Stomach (tissue), 8 donors: ENCODE measurements at regions not wholly inside any gene's neighbourhood (a gene's known extent, or its start where the extent isn't known, plus 50 kb on each side); places are given as distances from the start of the nearest gene placed in this dataset.

Experiments
- DNase-seq, 2 donors: peaks; one replicate each; pipeline versions ENCODE4 v3.0.0 to v3.0.0-alpha.2; 2013 to 2019
- H3K27ac ChIP-seq, 5 donors: fragments of 200-600 bp in 4 of 5; sonication (generic) in 4 of 5; one replicate each; pipeline ENCODE4 v1.5.1; 2013 to 2019; ENCODE audit warnings: mild to moderate bottlenecking in 1 of 5, moderate library complexity in 1 of 5
- H3K27me3 ChIP-seq, 3 donors: fragments of 200-600 bp; sonication (generic); one replicate each; pipeline ENCODE4 v1.5.1; 2017 to 2019; ENCODE audit warnings: mixed run types in 1 of 3
- H3K36me3 ChIP-seq, 4 donors: fragments of 200-600 bp; sonication (generic); 1 replicate in 3 of 4; 2 replicates in 1 of 4; pipeline ENCODE4 v1.5.1; 2016 to 2019
- H3K4me1 ChIP-seq, 4 donors: fragments of 200-600 bp; sonication (generic); one replicate each; pipeline ENCODE4 v1.5.1; 2016 to 2019
- H3K4me3 ChIP-seq, 4 donors: fragments of 200-600 bp; sonication (generic) in 3 of 4; one replicate each; pipeline ENCODE4 v1.5.1; 2016 to 2019; ENCODE audit warnings: mild to moderate bottlenecking in 1 of 4
- H3K9me3 ChIP-seq, 4 donors: fragments of 200-600 bp; sonication (generic); one replicate each; pipeline ENCODE4 v1.5.1; 2016 to 2019
- EP300 ChIP-seq: sonication (generic); formaldehyde crosslinking; IDR thresholded peaks from one replicate; pipeline ENCODE4 v1.6.1; 2017; ENCODE audit warnings: antibody characterized with exemption
- POLR2A ChIP-seq, 4 donors: fragments of 450-650 bp; IDR thresholded peaks; one replicate each; pipeline ENCODE4 v1.6.1; 2016; ENCODE audit warnings: antibody characterized with exemption in 4 of 4, control low read depth in 2 of 4, mild to moderate bottlenecking in 1 of 4, moderate library complexity in 1 of 4
- POLR2AphosphoS5 ChIP-seq, 3 donors: sonication (generic); formaldehyde crosslinking; IDR thresholded peaks; one replicate each; pipeline ENCODE4 v1.6.1; 2016; ENCODE audit warnings: antibody characterized with exemption in 3 of 3
- WGBS, 5 donors: extraction: QIAGEN DNeasy Blood & Tissue Kit in 3 of 5; methylation state at CpG; one replicate each; pipeline versions ENCODE4 v1.1.5 to v1.1.7; 2013 to 2018; 5-methylcytosine and 5-hydroxymethylcytosine counted together
- intact Hi-C: fragments of 100-400 bp; cut with DNase I; formaldehyde crosslinking; loops from one replicate; pipeline ENCODE4 v1.15.1; 2023; ENCODE audit warnings: low total_unique reads
- TF ChIP-seq, protein P1 (sequence below), 7 experiments: fragments of 450-650 bp in 4 of 7; fragments of 200-600 bp in 3 of 7; sonication (generic) in 3 of 7; IDR thresholded peaks; one replicate each; pipeline ENCODE4 v1.5.1; 2016 to 2019; ENCODE audit warnings: antibody characterized with exemption in 7 of 7, control low read depth in 2 of 7, mild to moderate bottlenecking in 1 of 7
- donor health status: healthy with polysubstance abuse.
- donor health status: Bipolar disorder and iron deficiency.
- donor health status: healthy.

DNA sequence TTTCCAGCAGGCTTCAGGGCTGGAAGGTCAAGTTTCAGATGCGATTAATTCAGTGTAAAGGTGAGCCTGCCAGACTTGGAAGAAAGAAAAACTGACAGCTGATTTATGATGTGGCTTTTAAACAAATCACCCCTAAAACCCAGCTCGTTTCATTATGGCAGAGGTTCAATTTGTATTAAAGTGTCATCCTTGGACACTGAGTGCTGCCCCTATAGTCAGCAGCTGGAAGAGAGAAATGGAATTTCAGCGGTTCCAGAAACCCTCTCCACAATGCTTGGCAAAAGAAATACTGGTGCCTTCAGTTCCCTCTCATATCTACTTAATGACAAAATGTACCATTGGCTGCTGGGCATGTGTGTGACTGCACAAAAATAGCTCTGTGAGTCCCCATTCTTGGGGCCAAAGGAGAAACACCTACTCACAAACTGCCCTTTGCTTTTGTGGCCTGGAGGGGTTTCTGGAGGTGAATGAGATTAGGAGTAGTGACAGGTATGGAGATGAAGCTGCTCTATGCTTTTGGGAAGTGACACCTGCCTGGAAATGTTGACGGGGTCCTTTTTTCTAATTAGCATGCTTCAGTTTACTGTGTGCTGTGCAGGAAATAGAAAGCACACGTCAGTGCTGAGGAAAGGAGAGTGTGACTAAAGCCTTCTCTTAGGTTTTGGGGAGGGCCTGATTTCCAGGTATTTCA lies 95.1 kb upstream of the TSPAN2 start:
- no peak overlapping the region for H3K4me3 ChIP-seq
- H3K27me3 ChIP-seq: no peaks in the 10 kb centered on the region
- TF ChIP-seq EP300 (no peak), POLR2A (IDR thresholded peaks at IDR 0.05) (no peak), POLR2AphosphoS5 (IDR thresholded peaks at IDR 0.05) (no peak)
- TF ChIP-seq, protein P1, sequence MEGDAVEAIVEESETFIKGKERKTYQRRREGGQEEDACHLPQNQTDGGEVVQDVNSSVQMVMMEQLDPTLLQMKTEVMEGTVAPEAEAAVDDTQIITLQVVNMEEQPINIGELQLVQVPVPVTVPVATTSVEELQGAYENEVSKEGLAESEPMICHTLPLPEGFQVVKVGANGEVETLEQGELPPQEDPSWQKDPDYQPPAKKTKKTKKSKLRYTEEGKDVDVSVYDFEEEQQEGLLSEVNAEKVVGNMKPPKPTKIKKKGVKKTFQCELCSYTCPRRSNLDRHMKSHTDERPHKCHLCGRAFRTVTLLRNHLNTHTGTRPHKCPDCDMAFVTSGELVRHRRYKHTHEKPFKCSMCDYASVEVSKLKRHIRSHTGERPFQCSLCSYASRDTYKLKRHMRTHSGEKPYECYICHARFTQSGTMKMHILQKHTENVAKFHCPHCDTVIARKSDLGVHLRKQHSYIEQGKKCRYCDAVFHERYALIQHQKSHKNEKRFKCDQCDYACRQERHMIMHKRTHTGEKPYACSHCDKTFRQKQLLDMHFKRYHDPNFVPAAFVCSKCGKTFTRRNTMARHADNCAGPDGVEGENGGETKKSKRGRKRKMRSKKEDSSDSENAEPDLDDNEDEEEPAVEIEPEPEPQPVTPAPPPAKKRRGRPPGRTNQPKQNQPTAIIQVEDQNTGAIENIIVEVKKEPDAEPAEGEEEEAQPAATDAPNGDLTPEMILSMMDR (IDR thresholded peaks at IDR 0.05): no peak
- DNase-seq: no peak
- H3K9me3 ChIP-seq: no peaks in the 10 kb centered on the region
- intact Hi-C loops: no loop called here
- no peaks in the 10 kb centered on the region for H3K36me3 ChIP-seq
- WGBS, 5 donors: 61 to 75% (median 68%) methylated on average over 5 of the region's 5 CpGs
- H3K4me1 ChIP-seq: peaks cover 0 to 16% (median 2%) of the 10 kb centered on the region in 4 donors
- H3K27ac ChIP-seq: peak overlapping the region in 1 of 5 donors; percentile 31

DNA sequence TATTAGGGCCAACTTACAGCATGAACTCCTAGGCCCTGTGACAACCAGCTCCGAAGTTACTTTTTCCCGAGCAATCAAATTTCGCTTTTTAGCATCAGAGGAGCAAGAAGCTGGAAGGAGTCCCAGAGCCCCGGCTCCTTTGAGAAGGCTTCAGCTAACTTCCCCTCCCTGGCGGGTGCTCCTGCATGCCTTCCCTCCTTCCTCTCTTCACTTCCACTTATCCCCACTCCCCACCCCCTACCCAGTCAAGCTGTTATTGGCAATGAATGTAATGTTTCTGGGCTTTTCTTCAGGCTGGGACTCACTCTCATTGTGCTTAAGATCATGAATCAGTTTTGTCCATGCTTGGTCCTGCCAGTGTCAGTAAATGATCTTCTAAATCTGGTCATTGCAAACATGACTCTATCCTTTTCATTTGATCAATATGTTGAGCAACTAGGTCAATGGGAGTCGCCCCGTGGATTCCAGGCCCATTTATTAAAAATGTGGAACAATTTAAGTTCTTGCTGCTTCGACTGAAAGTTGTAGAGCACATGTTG lies 94.5 kb upstream of the TSPAN2 start:
- Histone ChIP-seq H3K4me3 (no peak overlapping the region), H3K36me3 (no peaks in the 10 kb centered on the region), H3K4me1 (peaks cover 0 to 16% (median 2%) of the 10 kb centered on the region in 4 donors), H3K27ac (peak overlapping the region in 2 of 5 donors; percentile 7 to 31), H3K27me3 (no peaks in the 10 kb centered on the region), H3K9me3 (no peaks in the 10 kb centered on the region)
- peak in 1 of 2 donors; percentile 80 for DNase-seq
- WGBS, 5 donors: 63 to 80% (median 66%) methylated on average over 8 of the region's 8 CpGs
- no peak for TF ChIP-seq EP300
- no peak for TF ChIP-seq POLR2A (IDR thresholded peaks at IDR 0.05)
- TF ChIP-seq POLR2AphosphoS5 (IDR thresholded peaks at IDR 0.05): no peak
- TF ChIP-seq, protein P1 (IDR thresholded peaks at IDR 0.05): no peak
- intact Hi-C loops: no loop called here

DNA sequence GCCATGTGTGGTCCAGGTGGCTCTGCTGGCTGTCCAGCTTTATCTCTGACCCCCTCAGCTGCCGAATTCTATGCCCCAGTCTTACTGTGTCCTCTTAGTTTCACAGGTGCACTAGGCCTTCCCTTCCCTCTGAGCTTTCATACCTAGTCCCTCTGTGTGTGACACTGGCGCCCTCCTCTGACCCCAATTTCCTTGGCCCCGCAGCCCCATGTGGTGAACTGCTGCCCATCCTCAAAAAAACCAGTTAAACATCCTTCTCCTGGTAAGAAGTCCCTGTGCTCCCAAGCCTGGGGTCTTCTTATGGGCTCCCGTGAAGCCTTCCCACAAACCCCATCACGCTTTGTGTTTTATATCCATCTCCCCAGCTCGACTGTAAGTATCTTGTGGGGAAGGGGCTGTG lies 93.9 kb upstream of the TSPAN2 start:
- Histone ChIP-seq H3K36me3 (no peaks in the 10 kb centered on the region), H3K4me1 (peaks cover 0 to 16% (median 2%) of the 10 kb centered on the region in 4 donors), H3K9me3 (no peaks in the 10 kb centered on the region), H3K27ac (peak overlapping the region in 1 of 5 donors; percentile 7), H3K4me3 (no peak overlapping the region), H3K27me3 (no peaks in the 10 kb centered on the region)
- intact Hi-C loops: no loop called here
- WGBS, 5 donors: 91 to 95% (median 93%) methylated on average over 6 of the region's 6 CpGs
- TF ChIP-seq, protein P1 (IDR thresholded peaks at IDR 0.05): no peak
- TF ChIP-seq POLR2AphosphoS5 (IDR thresholded peaks at IDR 0.05): no peak
- no peak for TF ChIP-seq EP300
- TF ChIP-seq POLR2A (IDR thresholded peaks at IDR 0.05): no peak
- no peak for DNase-seq

DNA sequence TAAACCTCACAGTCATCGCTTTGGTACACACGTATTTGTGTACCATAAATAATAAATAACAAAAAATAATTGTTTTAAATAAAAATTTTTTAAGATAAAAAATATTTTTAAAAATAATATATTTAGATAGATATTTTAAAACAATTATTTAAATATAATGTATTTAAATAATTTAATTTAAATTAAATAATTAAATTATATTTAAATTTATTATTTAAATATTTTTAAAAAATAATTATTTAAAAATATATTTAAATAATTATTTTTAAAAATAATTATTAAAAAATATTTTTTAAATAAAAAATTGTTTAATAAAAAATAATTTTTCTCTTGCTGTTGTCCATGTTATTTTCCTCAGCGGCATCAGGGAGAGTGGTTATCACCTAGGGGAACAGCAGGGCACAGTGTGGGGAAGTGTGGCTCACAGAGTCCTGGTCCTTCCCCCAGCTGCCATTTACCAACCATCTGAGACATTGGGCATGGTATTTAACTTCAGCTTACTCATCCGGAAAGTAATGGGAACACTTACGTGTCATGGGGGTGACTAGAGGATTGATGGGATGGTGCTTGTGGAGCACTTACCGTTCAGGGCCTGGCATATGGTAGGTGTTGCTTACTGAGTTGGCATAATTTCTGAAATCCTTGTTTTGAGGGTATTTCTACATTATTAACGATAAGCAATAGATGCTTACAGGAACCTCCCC lies 92.9 kb upstream of the TSPAN2 start:
- WGBS, 5 donors: 81 to 96% (median 88%) methylated on average over 7 of the region's 7 CpGs
- intact Hi-C loops: no loop called here
- TF ChIP-seq POLR2AphosphoS5 (IDR thresholded peaks at IDR 0.05) (no peak), POLR2A (IDR thresholded peaks at IDR 0.05) (no peak), EP300 (no peak)
- TF ChIP-seq, protein P1 (IDR thresholded peaks at IDR 0.05): no peak

More for the DNA sequence above, 92.9 kb upstream of the TSPAN2 start:
- Histone ChIP-seq H3K9me3 (no peaks in the 10 kb centered on the region), H3K27ac (no peak overlapping the region), H3K4me3 (no peak overlapping the region), H3K36me3 (no peaks in the 10 kb centered on the region), H3K4me1 (peaks cover 0 to 16% (median 2%) of the 10 kb centered on the region in 4 donors), H3K27me3 (no peaks in the 10 kb centered on the region)
- no peak for DNase-seq
